ENCODE measurements at regions not wholly inside any gene's neighbourhood (a gene's known extent, or its start where the extent isn't known, plus 50 kb on each side); places are given as distances from the start of the nearest gene placed in this dataset.
A peak's percentile ranks its signal among the peaks of the same experiment; 100 is the strongest.

DNA sequence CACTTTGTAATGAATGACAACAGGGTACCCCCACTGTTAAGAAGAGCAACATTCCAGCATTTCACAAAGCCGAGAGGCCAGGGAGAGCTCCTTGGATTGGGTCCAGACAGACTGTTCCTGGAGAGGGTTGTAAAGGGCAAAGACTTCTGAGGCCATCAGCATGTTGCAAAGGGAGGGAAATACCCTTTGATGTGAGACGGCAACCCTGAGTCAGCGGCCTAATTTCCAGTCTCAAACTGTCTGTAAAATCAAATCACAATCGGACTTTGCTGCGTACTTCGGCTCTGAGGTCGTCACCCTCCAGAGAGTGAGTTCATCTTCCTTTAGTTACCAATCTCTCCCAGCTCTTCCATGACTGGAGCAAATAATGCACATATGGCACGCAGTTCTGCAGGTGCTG is 101.0 kb upstream of the DTNBP1 start:
- Histone ChIP-seq H3K4ac (ENCODE audit: low read length) (no peak overlapping the region), H3K18ac (ENCODE audit: low read length) (no peak overlapping the region), H4K8ac (ENCODE audit: low read depth, low read length) (no peak overlapping the region), H3K27me3 (ENCODE audit: control insufficient read depth in 3 of 3, insufficient read depth in 3 of 3, low read depth in 1 of 3, low read length in 3 of 3) (peaks cover 0 to 8% (median 0%) of the 10 kb centered on the region in 3 experiments), H4K91ac (ENCODE audit: low read depth, low read length, poor library complexity) (no peak overlapping the region), H2BK12ac (ENCODE audit: low read length) (no peak overlapping the region), H2BK120ac (ENCODE audit: low read depth, low read length) (no peak overlapping the region), H3K27ac (replicated peaks; ENCODE audit: low read length) (no peak overlapping the region), H3K23ac (ENCODE audit: low read depth, low read length, poor library complexity) (no peak overlapping the region), H2AK5ac (ENCODE audit: low read depth, low read length) (no peak overlapping the region), H3K9ac (ENCODE audit: low read depth, low read length, poor library complexity) (no peak overlapping the region), H3K9me3 (replicated peaks in 1 of 2; ENCODE audit: control insufficient read depth in 2 of 2, insufficient read depth in 1 of 2, low read depth in 1 of 2, low read length in 2 of 2) (no peaks in the 10 kb centered on the region), H2BK5ac (ENCODE audit: low read length) (no peak overlapping the region), H3K4me1 (ENCODE audit: control insufficient read depth in 2 of 2, insufficient read depth in 1 of 2, low read depth in 1 of 2, low read length in 2 of 2) (peaks cover 0 to 5% of the 10 kb centered on the region in 2 donors), H3K79me1 (ENCODE audit: low read depth, low read length) (no peaks in the 10 kb centered on the region), H2AFZ (ENCODE audit: low read length) (peak overlapping the region; percentile 54), H3K14ac (ENCODE audit: low read length) (no peak overlapping the region), H3K4me2 (ENCODE audit: insufficient read depth, low read length, poor library complexity, severe bottlenecking) (no peak overlapping the region), H3K36me3 (replicated peaks in 1 of 2; ENCODE audit: control insufficient read depth in 2 of 2, insufficient read depth in 2 of 2, low read length in 2 of 2) (no peaks in the 10 kb centered on the region), H3K4me3 (ENCODE audit: low read length in 2 of 2) (no peak overlapping the region), H2BK15ac (ENCODE audit: low read length) (no peak overlapping the region)
- no CpG with 5 or more reads among the region's 8 CpGs for WGBS, 2 donors (ENCODE audit: extremely low coverage in 2 of 2, insufficient read length in 2 of 2, insufficient replicate concordance in 1 of 2)
- no peak for DNase-seq (ENCODE audit: low spot score)

DNA sequence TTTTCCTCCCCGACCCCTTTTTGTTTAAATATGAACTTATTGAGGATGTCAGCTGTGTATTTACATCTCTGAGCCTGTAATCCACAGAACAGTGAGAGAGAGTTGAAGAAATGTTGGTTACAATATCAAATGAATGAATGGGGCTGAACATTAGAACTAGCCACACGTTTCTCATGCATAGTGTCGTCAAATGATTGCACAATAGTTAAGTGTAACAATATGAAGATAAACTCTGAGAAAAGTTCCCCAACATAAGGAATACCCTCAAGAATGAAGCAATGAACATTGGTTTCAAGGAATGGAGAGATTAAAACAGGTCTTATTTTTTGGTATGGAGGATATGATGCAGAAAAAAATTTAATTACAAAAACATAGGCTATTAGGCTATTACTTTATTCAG is 100.5 kb upstream of the DTNBP1 start:
- Histone ChIP-seq H2AFZ (ENCODE audit: low read length) (no peak overlapping the region), H2BK12ac (ENCODE audit: low read length) (no peak overlapping the region), H3K14ac (ENCODE audit: low read length) (no peak overlapping the region), H3K36me3 (replicated peaks in 1 of 2; ENCODE audit: control insufficient read depth in 2 of 2, insufficient read depth in 2 of 2, low read length in 2 of 2) (no peaks in the 10 kb centered on the region), H3K9me3 (replicated peaks in 1 of 2; ENCODE audit: control insufficient read depth in 2 of 2, insufficient read depth in 1 of 2, low read depth in 1 of 2, low read length in 2 of 2) (no peaks in the 10 kb centered on the region), H3K23ac (ENCODE audit: low read depth, low read length, poor library complexity) (no peak overlapping the region), H3K18ac (ENCODE audit: low read length) (no peak overlapping the region), H2BK5ac (ENCODE audit: low read length) (no peak overlapping the region), H3K4me2 (ENCODE audit: insufficient read depth, low read length, poor library complexity, severe bottlenecking) (no peak overlapping the region), H3K79me1 (ENCODE audit: low read depth, low read length) (no peaks in the 10 kb centered on the region), H3K27ac (replicated peaks; ENCODE audit: low read length) (no peak overlapping the region), H3K27me3 (ENCODE audit: control insufficient read depth in 3 of 3, insufficient read depth in 3 of 3, low read depth in 1 of 3, low read length in 3 of 3) (peaks cover 0 to 8% (median 0%) of the 10 kb centered on the region in 3 experiments), H3K9ac (ENCODE audit: low read depth, low read length, poor library complexity) (no peak overlapping the region), H2AK5ac (ENCODE audit: low read depth, low read length) (no peak overlapping the region), H4K91ac (ENCODE audit: low read depth, low read length, poor library complexity) (no peak overlapping the region), H3K4me3 (ENCODE audit: low read length in 2 of 2) (no peak overlapping the region), H2BK15ac (ENCODE audit: low read length) (no peak overlapping the region), H3K4ac (ENCODE audit: low read length) (no peak overlapping the region), H4K8ac (ENCODE audit: low read depth, low read length) (no peak overlapping the region), H2BK120ac (ENCODE audit: low read depth, low read length) (no peak overlapping the region), H3K4me1 (ENCODE audit: control insufficient read depth in 2 of 2, insufficient read depth in 1 of 2, low read depth in 1 of 2, low read length in 2 of 2) (peaks cover 0 to 5% of the 10 kb centered on the region in 2 donors)
- WGBS, 2 donors (ENCODE audit: extremely low coverage in 2 of 2, insufficient read length in 2 of 2, insufficient replicate concordance in 1 of 2) = no CpG with 5 or more reads among the region's 3 CpGs
- no peak for DNase-seq (ENCODE audit: low spot score)

DNA sequence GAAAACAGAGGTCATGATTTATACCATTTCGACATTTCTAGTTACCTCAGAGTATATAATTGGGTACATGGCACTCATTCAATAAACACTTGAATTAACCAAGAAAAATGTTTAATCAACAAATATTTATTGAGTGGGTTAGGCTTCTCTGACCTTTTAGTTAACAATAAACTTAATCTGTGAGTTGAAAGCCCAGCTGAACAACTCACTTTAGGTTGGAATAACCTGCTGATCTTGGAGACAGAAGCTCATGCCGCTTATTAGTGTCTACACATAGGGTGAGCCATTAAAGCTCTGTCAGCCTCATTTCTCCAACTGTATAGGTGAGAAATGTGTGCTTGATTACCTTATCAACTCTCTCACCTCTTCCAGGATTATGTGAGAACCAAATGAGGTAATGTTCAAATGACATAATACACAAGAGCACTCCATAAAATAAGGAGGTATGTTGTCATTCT is 98.2 kb upstream of the DTNBP1 start:
- Histone ChIP-seq H2AK5ac (ENCODE audit: low read depth, low read length) (no peak overlapping the region), H3K9me3 (replicated peaks in 1 of 2; ENCODE audit: control insufficient read depth in 2 of 2, insufficient read depth in 1 of 2, low read depth in 1 of 2, low read length in 2 of 2) (no peaks in the 10 kb centered on the region), H2BK5ac (ENCODE audit: low read length) (no peak overlapping the region), H4K8ac (ENCODE audit: low read depth, low read length) (no peak overlapping the region), H3K4me3 (ENCODE audit: low read length in 2 of 2) (no peak overlapping the region), H3K14ac (ENCODE audit: low read length) (no peak overlapping the region), H3K36me3 (replicated peaks in 1 of 2; ENCODE audit: control insufficient read depth in 2 of 2, insufficient read depth in 2 of 2, low read length in 2 of 2) (no peaks in the 10 kb centered on the region), H3K4me1 (ENCODE audit: control insufficient read depth in 2 of 2, insufficient read depth in 1 of 2, low read depth in 1 of 2, low read length in 2 of 2) (peaks cover 0 to 5% of the 10 kb centered on the region in 2 donors), H2BK12ac (ENCODE audit: low read length) (no peak overlapping the region), H4K91ac (ENCODE audit: low read depth, low read length, poor library complexity) (no peak overlapping the region), H2AFZ (ENCODE audit: low read length) (no peak overlapping the region), H3K27me3 (ENCODE audit: control insufficient read depth in 3 of 3, insufficient read depth in 3 of 3, low read depth in 1 of 3, low read length in 3 of 3) (peaks cover 0 to 6% (median 0%) of the 10 kb centered on the region in 3 experiments), H3K9ac (ENCODE audit: low read depth, low read length, poor library complexity) (no peak overlapping the region), H2BK120ac (ENCODE audit: low read depth, low read length) (no peak overlapping the region), H3K18ac (ENCODE audit: low read length) (no peak overlapping the region), H3K4me2 (ENCODE audit: insufficient read depth, low read length, poor library complexity, severe bottlenecking) (no peak overlapping the region), H3K27ac (replicated peaks; ENCODE audit: low read length) (no peak overlapping the region), H3K4ac (ENCODE audit: low read length) (no peak overlapping the region), H2BK15ac (ENCODE audit: low read length) (no peak overlapping the region), H3K23ac (ENCODE audit: low read depth, low read length, poor library complexity) (no peak overlapping the region), H3K79me1 (ENCODE audit: low read depth, low read length) (no peaks in the 10 kb centered on the region)
- DNase-seq (ENCODE audit: low spot score) = no peak
- no CpG with 5 or more reads among the region's 2 CpGs for WGBS, 2 donors (ENCODE audit: extremely low coverage in 2 of 2, insufficient read length in 2 of 2, insufficient replicate concordance in 1 of 2)

DNA sequence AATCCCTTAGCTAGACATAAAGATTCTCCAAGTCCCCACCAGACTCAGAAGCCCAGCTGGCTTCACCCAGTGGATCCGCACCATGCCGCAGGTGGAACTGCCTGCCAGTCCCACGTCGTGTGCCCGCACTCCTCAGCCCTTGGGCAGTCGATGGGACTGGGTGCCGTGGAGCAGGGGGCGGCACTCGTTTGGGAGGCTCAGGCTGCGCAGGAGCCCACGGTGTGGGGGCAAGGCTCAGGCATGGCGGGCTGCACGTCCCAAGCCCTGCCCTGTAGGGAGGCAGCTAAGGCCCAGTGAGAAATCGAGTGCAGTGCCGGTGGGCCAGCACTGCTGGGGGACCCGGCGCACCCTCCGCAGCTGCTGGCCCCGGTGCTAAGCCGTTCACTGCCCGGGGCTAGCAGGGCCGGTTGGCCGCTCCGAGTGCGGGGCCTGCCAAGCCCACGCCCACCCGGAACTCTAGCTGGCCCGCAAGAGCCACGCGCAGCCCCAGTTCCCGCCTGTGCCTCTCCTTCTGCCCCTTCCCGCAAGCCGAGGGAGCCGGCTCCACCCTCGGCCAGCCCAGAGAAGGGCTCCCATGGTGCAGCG is 95.9 kb upstream of the DTNBP1 start:
- Histone ChIP-seq H3K79me1 (ENCODE audit: low read depth, low read length) (no peaks in the 10 kb centered on the region), H3K27ac (replicated peaks; ENCODE audit: low read length) (no peak overlapping the region), H2AFZ (ENCODE audit: low read length) (no peak overlapping the region), H2AK5ac (ENCODE audit: low read depth, low read length) (peak overlapping the region; percentile 63), H4K91ac (ENCODE audit: low read depth, low read length, poor library complexity) (no peak overlapping the region), H3K23ac (ENCODE audit: low read depth, low read length, poor library complexity) (no peak overlapping the region), H4K8ac (ENCODE audit: low read depth, low read length) (no peak overlapping the region), H3K9ac (ENCODE audit: low read depth, low read length, poor library complexity) (no peak overlapping the region), H3K4me1 (ENCODE audit: control insufficient read depth in 2 of 2, insufficient read depth in 1 of 2, low read depth in 1 of 2, low read length in 2 of 2) (peaks cover 0 to 3% of the 10 kb centered on the region in 2 donors), H3K4me2 (ENCODE audit: insufficient read depth, low read length, poor library complexity, severe bottlenecking) (no peak overlapping the region), H3K9me3 (replicated peaks in 1 of 2; ENCODE audit: control insufficient read depth in 2 of 2, insufficient read depth in 1 of 2, low read depth in 1 of 2, low read length in 2 of 2) (no peaks in the 10 kb centered on the region), H3K27me3 (ENCODE audit: control insufficient read depth in 3 of 3, insufficient read depth in 3 of 3, low read depth in 1 of 3, low read length in 3 of 3) (no peaks in the 10 kb centered on the region), H2BK12ac (ENCODE audit: low read length) (peak overlapping the region; percentile 41), H2BK5ac (ENCODE audit: low read length) (no peak overlapping the region), H3K18ac (ENCODE audit: low read length) (no peak overlapping the region), H3K4me3 (ENCODE audit: low read length in 2 of 2) (no peak overlapping the region), H2BK15ac (ENCODE audit: low read length) (no peak overlapping the region), H3K14ac (ENCODE audit: low read length) (no peak overlapping the region), H3K4ac (ENCODE audit: low read length) (peak overlapping the region; percentile 53), H3K36me3 (replicated peaks in 1 of 2; ENCODE audit: control insufficient read depth in 2 of 2, insufficient read depth in 2 of 2, low read length in 2 of 2) (no peaks in the 10 kb centered on the region), H2BK120ac (ENCODE audit: low read depth, low read length) (no peak overlapping the region)
- no peak for DNase-seq (ENCODE audit: low spot score)
- WGBS, 2 donors (ENCODE audit: extremely low coverage in 2 of 2, insufficient read length in 2 of 2, insufficient replicate concordance in 1 of 2) = no CpG with 5 or more reads among the region's 36 CpGs
